ENCODE measurements at regions not wholly inside any gene's neighbourhood (a gene's known extent, or its start where the extent isn't known, plus 50 kb on each side); places are given as distances from the start of the nearest gene placed in this dataset.

- WGBS (ENCODE audit: low lambda C conversion rate), result under 1% methylated on average over 5 of the region's 5 CpGs
- Histone ChIP-seq H3K4me3 (replicated peaks in 1 of 3; ENCODE audit: insufficient read depth in 1 of 3, low read depth in 2 of 3, low read length in 3 of 3) (no peak overlapping the region), H4K20me1 (ENCODE audit: insufficient read depth, low read length) (no peaks in the 10 kb centered on the region), H3K79me2 (ENCODE audit: insufficient read depth, low read length) (no peaks in the 10 kb centered on the region), H3K9ac (ENCODE audit: insufficient read depth, low read depth, low read length) (no peak overlapping the region), H3K4me2 (ENCODE audit: low read depth, low read length) (no peak overlapping the region), H3K27me3 (ENCODE audit: control insufficient read depth in 1 of 2, insufficient read depth in 2 of 2, low read length in 2 of 2) (no peaks in the 10 kb centered on the region), H2AFZ (ENCODE audit: low read length) (no peak overlapping the region), H3K27ac (ENCODE audit: extremely low read length, insufficient read depth, low read length) (no peak overlapping the region), H3K36me3 (replicated peaks in 1 of 2; ENCODE audit: control insufficient read depth in 1 of 2, insufficient read depth in 2 of 2, low read length in 2 of 2) (no peaks in the 10 kb centered on the region), H3K9me3 (ENCODE audit: low read length) (no peaks in the 10 kb centered on the region), H3K4me1 (ENCODE audit: insufficient read depth, low read length) (no peaks in the 10 kb centered on the region)
- TF ChIP-seq WIZ (CRISPR knock-in tag; IDR thresholded peaks at IDR 0.05) (no peak), CREB1 (IDR thresholded peaks at IDR 0.05) (peak; percentile 96), CREB1 (CRISPR knock-in tag; IDR thresholded peaks at IDR 0.05) (no peak), ATF7 (IDR thresholded peaks at IDR 0.05) (peak; percentile 99), ATF7 (CRISPR knock-in tag; IDR thresholded peaks at IDR 0.05) (no peak)
- DNase-seq (ENCODE audit: low spot score) (no peak), ATAC-seq (no peak), FAIRE-seq (no peak)
- intact Hi-C loops (cut with micrococcal nuclease; ENCODE audit: unreplicated experiment), result no loop called here
- POLR2A ChIA-PET, result no interaction called here
- BruUV-seq (replicated peaks), result no TSS peak
- in situ Hi-C loops (cut with HindIII; ENCODE audit: extremely low pct_ligation_motif_present, low pct_unique_long_range_greater_than_20kb), result no loop called here
- CTCF ChIA-PET (ENCODE audit: low intra/inter-chr PET ratio, low total read pairs), result no interaction called here
Measured at GRCh38 chr6:51339728-51340127, 521.1 kb downstream of the TFAP2B start.

DNA sequence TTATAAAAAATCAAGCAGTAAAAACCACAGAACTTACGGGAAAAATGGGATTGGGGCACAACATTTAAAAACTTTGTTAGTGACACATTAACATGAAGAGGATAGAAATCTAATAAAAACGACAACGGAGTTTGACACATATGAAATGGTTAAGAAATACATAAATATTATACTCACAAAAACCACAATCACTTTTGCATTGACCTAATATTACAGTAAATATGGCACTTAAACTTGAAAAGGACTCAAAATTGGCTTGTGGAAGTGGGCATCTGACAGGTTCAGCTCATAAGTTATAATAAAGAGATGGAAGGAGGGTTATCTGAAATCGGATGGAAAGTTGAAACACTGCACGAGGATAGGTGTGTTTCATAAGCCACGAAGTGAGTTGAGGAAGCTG lies 523.7 kb downstream of the TFAP2B start:
- in situ Hi-C loops (cut with HindIII; ENCODE audit: extremely low pct_ligation_motif_present, low pct_unique_long_range_greater_than_20kb), result no loop called here
- WGBS (ENCODE audit: low lambda C conversion rate), result 8% methylated on average over 6 of the region's 6 CpGs
- POLR2A ChIA-PET, result no interaction called here
- Histone ChIP-seq H3K4me1 (ENCODE audit: insufficient read depth, low read length) (no peaks in the 10 kb centered on the region), H3K9ac (ENCODE audit: insufficient read depth, low read depth, low read length) (no peak overlapping the region), H3K4me3 (replicated peaks in 1 of 3; ENCODE audit: insufficient read depth in 1 of 3, low read depth in 2 of 3, low read length in 3 of 3) (no peak overlapping the region), H3K9me3 (ENCODE audit: low read length) (no peaks in the 10 kb centered on the region), H4K20me1 (ENCODE audit: insufficient read depth, low read length) (no peaks in the 10 kb centered on the region), H3K4me2 (ENCODE audit: low read depth, low read length) (no peak overlapping the region), H2AFZ (ENCODE audit: low read length) (no peak overlapping the region), H3K27ac (ENCODE audit: extremely low read length, insufficient read depth, low read length) (no peak overlapping the region), H3K79me2 (ENCODE audit: insufficient read depth, low read length) (no peaks in the 10 kb centered on the region), H3K36me3 (replicated peaks in 1 of 2; ENCODE audit: control insufficient read depth in 1 of 2, insufficient read depth in 2 of 2, low read length in 2 of 2) (no peaks in the 10 kb centered on the region), H3K27me3 (ENCODE audit: control insufficient read depth in 1 of 2, insufficient read depth in 2 of 2, low read length in 2 of 2) (no peaks in the 10 kb centered on the region)
- intact Hi-C loops (cut with micrococcal nuclease; ENCODE audit: unreplicated experiment), result no loop called here
- no TSS peak for BruUV-seq (replicated peaks)
- FAIRE-seq (no peak), ATAC-seq (no peak), DNase-seq (ENCODE audit: low spot score) (no peak)
- CTCF ChIA-PET (ENCODE audit: low intra/inter-chr PET ratio, low total read pairs), result no interaction called here
- TF ChIP-seq HOXA9 (CRISPR knock-in tag; IDR thresholded peaks at IDR 0.05; ENCODE audit: borderline replicate concordance) (no peak), GZF1 (CRISPR knock-in tag; IDR thresholded peaks at IDR 0.05) (peak; percentile 94)
